Liver (tissue), 8 donors: ENCODE measurements at regions not wholly inside any gene's neighbourhood (a gene's known extent, or its start where the extent isn't known, plus 50 kb on each side); places are given as distances from the start of the nearest gene placed in this dataset.

Experiments used
- DNase-seq: peaks from one replicate; pipeline ENCODE4 v3.0.0-alpha.2; 2017; ENCODE audit warnings: low spot score
- H3K27ac ChIP-seq, 2 donors: one replicate each; pipeline ENCODE4 v1.7.0; 2013; ENCODE audit warnings: inconsistent platforms in 2 of 2, low read length in 2 of 2, control low read depth in 1 of 2, low read depth in 1 of 2, mild to moderate bottlenecking in 1 of 2
- H3K27me3 ChIP-seq, 4 donors: one replicate each; pipeline versions ENCODE4 v1.6.1 to v1.7.0; 2013; ENCODE audit warnings: low read length in 3 of 4, inconsistent platforms in 1 of 4, mild to moderate bottlenecking in 1 of 4, moderate library complexity in 1 of 4; ENCODE audit not compliant: control insufficient read depth in 4 of 4, insufficient read depth in 4 of 4
- H3K36me3 ChIP-seq, 4 donors: one replicate each; pipeline versions ENCODE4 v1.6.1 to v1.7.0; 2013; ENCODE audit warnings: low read length in 3 of 4, mild to moderate bottlenecking in 3 of 4, low read depth in 1 of 4, moderate library complexity in 1 of 4; ENCODE audit not compliant: control insufficient read depth in 4 of 4, insufficient read depth in 3 of 4
- H3K4me1 ChIP-seq, 4 donors: one replicate each; pipeline versions ENCODE4 v1.6.1 to v1.7.0; 2013; ENCODE audit warnings: low read length in 3 of 4, mild to moderate bottlenecking in 3 of 4, moderate library complexity in 1 of 4; ENCODE audit not compliant: control insufficient read depth in 4 of 4, insufficient read depth in 4 of 4
- H3K4me3 ChIP-seq, 3 donors: one replicate each; pipeline versions ENCODE4 v1.6.1 to v1.7.0; 2013; ENCODE audit warnings: low read length in 3 of 3, control low read depth in 1 of 3, low read depth in 1 of 3, mild to moderate bottlenecking in 1 of 3
- H3K9ac ChIP-seq, 2 donors: one replicate each; pipeline ENCODE4 v1.7.0; 2013; ENCODE audit warnings: low read length in 2 of 2, mild to moderate bottlenecking in 2 of 2, moderate library complexity in 2 of 2, control low read depth in 1 of 2, low read depth in 1 of 2
- H3K9me3 ChIP-seq, 4 donors: one replicate each; pipeline versions ENCODE4 v1.6.1 to v1.7.0; 2013; ENCODE audit warnings: low read length in 3 of 4; ENCODE audit not compliant: control insufficient read depth in 4 of 4
- EGR1 ChIP-seq, 2 donors: IDR thresholded peaks; 2 replicates each; pipeline ENCODE4 v1.6.1; 2016 to 2018; ENCODE audit warnings: antibody characterized with exemption in 2 of 2, low read depth in 2 of 2
- FOXA1 ChIP-seq: IDR thresholded peaks from 2 replicates; pipeline ENCODE4 v1.6.1; 2016; ENCODE audit warnings: antibody characterized with exemption
- FOXA2 ChIP-seq: IDR thresholded peaks from 2 replicates; pipeline ENCODE4 v1.6.1; 2016; ENCODE audit warnings: antibody characterized with exemption
- GABPA ChIP-seq, 2 donors: IDR thresholded peaks in 1 of 2; conservative IDR thresholded peaks in 1 of 2; 2 replicates each; pipeline ENCODE4 v1.6.1; 2016; ENCODE audit warnings: antibody characterized with exemption in 2 of 2, mild to moderate bottlenecking in 1 of 2, moderate library complexity in 1 of 2
- HNF4G ChIP-seq: IDR thresholded peaks from 2 replicates; pipeline ENCODE4 v1.6.1; 2016; ENCODE audit warnings: antibody characterized with exemption
- JUND ChIP-seq, 2 donors: IDR thresholded peaks; 2 replicates each; pipeline ENCODE4 v1.6.1; 2016; ENCODE audit warnings: antibody characterized with exemption in 2 of 2
- RAD21 ChIP-seq, 2 donors: IDR thresholded peaks; 2 replicates each; pipeline ENCODE4 v1.6.1; 2016; ENCODE audit warnings: antibody characterized with exemption in 2 of 2, mild to moderate bottlenecking in 2 of 2
- YY1 ChIP-seq: IDR thresholded peaks from 2 replicates; pipeline ENCODE4 v1.6.1; 2016; ENCODE audit warnings: antibody characterized with exemption, mild to moderate bottlenecking
- WGBS: extraction: QIAGEN DNeasy Blood & Tissue Kit; methylation state at CpG from one replicate; pipeline ENCODE4 v1.1.7; 2013; 5-methylcytosine and 5-hydroxymethylcytosine counted together
- TF ChIP-seq, protein P1 (sequence below): fragments of 150-350 bp; IDR thresholded peaks from 2 replicates; pipeline ENCODE4 v1.5.1; 2017; ENCODE audit warnings: improper control_type of control experiment, low read depth, low read length; ENCODE audit not compliant: missing input control
- TF ChIP-seq, protein P2 (sequence below): IDR thresholded peaks from 2 replicates; pipeline ENCODE4 v1.6.1; 2016; ENCODE audit warnings: antibody characterized with exemption
- TF ChIP-seq, protein P3 (sequence below): IDR thresholded peaks from 2 replicates; pipeline ENCODE4 v1.6.1; 2016; ENCODE audit warnings: antibody characterized with exemption, mild to moderate bottlenecking
- donor health status: healthy.
- donor health status: healthy.
- donor health status: healthy.
- donor health status: healthy.
- donor health status: healthy.

DNA sequence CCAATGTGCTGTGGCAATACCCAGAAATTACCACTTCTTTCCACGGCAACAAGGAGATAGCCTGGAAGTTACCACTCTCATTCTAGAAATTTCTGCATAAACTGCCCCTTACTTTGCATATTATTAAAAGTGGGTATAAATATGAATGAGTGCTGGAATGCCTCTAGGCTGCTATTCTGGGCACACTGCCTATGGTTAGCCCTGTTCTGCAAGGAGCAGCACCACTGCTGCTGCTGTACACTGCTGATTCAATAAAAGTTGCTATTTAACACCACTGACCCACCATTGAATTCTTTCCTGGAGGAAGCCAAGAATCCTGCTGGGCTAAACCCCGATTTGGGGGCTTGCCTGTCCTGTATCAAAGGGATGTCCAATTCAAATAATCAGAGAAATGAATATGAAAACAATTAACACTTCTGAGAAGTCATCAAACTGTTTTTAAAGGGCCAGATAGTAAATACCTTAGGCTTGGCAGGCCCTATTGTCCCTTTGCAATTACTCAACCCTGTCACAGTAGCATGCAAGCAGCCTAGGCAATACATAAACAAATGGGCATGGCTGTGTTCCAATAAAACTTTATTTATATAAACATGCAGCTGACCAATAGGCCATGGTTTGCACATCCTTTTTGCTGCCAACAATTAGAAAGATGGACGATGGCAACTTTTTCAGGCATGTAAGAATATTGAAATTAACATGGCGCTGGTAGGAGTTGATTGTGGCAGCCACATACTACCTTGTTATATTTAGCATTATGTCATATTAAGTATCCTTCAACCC lies 369.4 kb upstream of the B3GALT2 start:
- peaks cover 0 to 10% (median 3%) of the 10 kb centered on the region in 4 donors for H3K4me1 ChIP-seq
- H3K27ac ChIP-seq: no peak overlapping the region
- H3K27me3 ChIP-seq: no peaks in the 10 kb centered on the region
- H3K36me3 ChIP-seq: no peaks in the 10 kb centered on the region
- DNase-seq: no peak
- 88% methylated on average over 4 of the region's 4 CpGs for WGBS
- H3K9me3 ChIP-seq: no peaks in the 10 kb centered on the region
- no peak overlapping the region for H3K9ac ChIP-seq
- TF ChIP-seq GABPA (IDR thresholded peaks at IDR 0.05 in 1 of 2, conservative IDR thresholded peaks at IDR 0.05 in 1 of 2) (no peak), FOXA2 (no peak), YY1 (no peak), FOXA1 (no peak), JUND (IDR thresholded peaks at IDR 0.05) (no peak), EGR1 (IDR thresholded peaks at IDR 0.05; ENCODE audit: low read depth in 2 of 2) (no peak)
- TF ChIP-seq, protein P1, sequence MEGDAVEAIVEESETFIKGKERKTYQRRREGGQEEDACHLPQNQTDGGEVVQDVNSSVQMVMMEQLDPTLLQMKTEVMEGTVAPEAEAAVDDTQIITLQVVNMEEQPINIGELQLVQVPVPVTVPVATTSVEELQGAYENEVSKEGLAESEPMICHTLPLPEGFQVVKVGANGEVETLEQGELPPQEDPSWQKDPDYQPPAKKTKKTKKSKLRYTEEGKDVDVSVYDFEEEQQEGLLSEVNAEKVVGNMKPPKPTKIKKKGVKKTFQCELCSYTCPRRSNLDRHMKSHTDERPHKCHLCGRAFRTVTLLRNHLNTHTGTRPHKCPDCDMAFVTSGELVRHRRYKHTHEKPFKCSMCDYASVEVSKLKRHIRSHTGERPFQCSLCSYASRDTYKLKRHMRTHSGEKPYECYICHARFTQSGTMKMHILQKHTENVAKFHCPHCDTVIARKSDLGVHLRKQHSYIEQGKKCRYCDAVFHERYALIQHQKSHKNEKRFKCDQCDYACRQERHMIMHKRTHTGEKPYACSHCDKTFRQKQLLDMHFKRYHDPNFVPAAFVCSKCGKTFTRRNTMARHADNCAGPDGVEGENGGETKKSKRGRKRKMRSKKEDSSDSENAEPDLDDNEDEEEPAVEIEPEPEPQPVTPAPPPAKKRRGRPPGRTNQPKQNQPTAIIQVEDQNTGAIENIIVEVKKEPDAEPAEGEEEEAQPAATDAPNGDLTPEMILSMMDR: no peak
- TF ChIP-seq, protein P2, sequence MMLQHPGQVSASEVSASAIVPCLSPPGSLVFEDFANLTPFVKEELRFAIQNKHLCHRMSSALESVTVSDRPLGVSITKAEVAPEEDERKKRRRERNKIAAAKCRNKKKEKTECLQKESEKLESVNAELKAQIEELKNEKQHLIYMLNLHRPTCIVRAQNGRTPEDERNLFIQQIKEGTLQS: no peak
- no peak overlapping the region for H3K4me3 ChIP-seq

DNA sequence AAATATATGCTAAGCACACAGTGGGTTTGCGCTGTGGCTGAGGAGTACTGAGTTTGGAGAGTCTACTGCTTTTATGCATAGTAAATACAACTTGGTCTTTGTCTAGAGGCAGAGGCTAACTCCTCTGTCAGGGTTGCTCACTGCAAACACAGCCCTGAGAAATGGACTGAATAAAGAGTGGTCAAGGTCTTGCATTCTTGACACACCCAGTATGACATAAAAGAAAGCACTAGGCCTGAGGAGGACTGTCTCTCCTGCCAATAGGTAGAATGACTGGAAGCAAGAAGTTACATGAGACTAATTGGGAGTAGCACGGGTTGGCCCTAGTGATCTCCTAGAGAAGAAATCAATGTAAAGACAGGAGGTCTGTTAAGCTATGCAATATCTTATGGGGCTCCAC lies 367.2 kb upstream of the B3GALT2 start:
- Histone ChIP-seq H3K36me3 (no peaks in the 10 kb centered on the region), H3K9ac (no peak overlapping the region), H3K4me3 (no peak overlapping the region), H3K27ac (no peak overlapping the region), H3K27me3 (no peaks in the 10 kb centered on the region), H3K4me1 (peaks cover 3 to 11% (median 7%) of the 10 kb centered on the region in 4 donors), H3K9me3 (no peaks in the 10 kb centered on the region)
- whole genome bisulfite sequencing: 91% methylated on average over 2 of the region's 2 CpGs
- TF ChIP-seq HNF4G: no peak
- TF ChIP-seq EGR1 (IDR thresholded peaks at IDR 0.05; ENCODE audit: low read depth in 2 of 2): no peak
- TF ChIP-seq JUND (IDR thresholded peaks at IDR 0.05): no peak
- TF ChIP-seq, protein P1: no peak
- TF ChIP-seq YY1: no peak
- no peak for TF ChIP-seq RAD21 (IDR thresholded peaks at IDR 0.05)
- no peak for TF ChIP-seq FOXA1
- TF ChIP-seq, protein P3, sequence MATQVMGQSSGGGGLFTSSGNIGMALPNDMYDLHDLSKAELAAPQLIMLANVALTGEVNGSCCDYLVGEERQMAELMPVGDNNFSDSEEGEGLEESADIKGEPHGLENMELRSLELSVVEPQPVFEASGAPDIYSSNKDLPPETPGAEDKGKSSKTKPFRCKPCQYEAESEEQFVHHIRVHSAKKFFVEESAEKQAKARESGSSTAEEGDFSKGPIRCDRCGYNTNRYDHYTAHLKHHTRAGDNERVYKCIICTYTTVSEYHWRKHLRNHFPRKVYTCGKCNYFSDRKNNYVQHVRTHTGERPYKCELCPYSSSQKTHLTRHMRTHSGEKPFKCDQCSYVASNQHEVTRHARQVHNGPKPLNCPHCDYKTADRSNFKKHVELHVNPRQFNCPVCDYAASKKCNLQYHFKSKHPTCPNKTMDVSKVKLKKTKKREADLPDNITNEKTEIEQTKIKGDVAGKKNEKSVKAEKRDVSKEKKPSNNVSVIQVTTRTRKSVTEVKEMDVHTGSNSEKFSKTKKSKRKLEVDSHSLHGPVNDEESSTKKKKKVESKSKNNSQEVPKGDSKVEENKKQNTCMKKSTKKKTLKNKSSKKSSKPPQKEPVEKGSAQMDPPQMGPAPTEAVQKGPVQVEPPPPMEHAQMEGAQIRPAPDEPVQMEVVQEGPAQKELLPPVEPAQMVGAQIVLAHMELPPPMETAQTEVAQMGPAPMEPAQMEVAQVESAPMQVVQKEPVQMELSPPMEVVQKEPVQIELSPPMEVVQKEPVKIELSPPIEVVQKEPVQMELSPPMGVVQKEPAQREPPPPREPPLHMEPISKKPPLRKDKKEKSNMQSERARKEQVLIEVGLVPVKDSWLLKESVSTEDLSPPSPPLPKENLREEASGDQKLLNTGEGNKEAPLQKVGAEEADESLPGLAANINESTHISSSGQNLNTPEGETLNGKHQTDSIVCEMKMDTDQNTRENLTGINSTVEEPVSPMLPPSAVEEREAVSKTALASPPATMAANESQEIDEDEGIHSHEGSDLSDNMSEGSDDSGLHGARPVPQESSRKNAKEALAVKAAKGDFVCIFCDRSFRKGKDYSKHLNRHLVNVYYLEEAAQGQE: no peak
- no peak for DNase-seq
